ENCODE measurements at regions not wholly inside any gene's neighbourhood (a gene's known extent, or its start where the extent isn't known, plus 50 kb on each side); places are given as distances from the start of the nearest gene placed in this dataset.

DNA sequence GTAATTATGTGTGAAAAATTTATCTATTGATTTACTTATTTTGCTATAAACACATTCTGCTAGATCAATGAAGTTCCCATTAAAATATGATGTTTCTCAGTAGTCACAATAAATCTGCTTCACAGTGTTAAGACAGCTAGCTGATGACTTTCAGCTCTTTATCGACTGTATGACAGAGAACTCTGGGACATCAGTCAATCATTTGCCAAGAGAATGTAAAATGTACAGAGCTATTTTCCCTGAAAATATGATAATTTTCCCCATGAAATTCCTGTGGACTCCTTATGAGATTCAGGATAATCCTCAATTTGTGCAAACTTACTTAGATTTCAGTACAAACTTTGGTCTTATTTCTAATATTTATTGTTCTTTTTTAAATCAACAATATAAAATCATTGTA, 430.5 kb downstream of the SLITRK6 start:
- BruUV-seq (replicated peaks), result no TSS peak
- Histone ChIP-seq H3K56ac (ENCODE audit: extremely low read depth, insufficient read depth, low read length) (no peak overlapping the region), H2BK120ac (ENCODE audit: low read depth, low read length) (no peak overlapping the region), H3K9ac (ENCODE audit: low read depth, low read length) (no peak overlapping the region), H3K9me1 (ENCODE audit: insufficient read depth, low read length) (no peaks in the 10 kb centered on the region), H2AFZ (replicated peaks; ENCODE audit: low read length, poor library complexity) (no peak overlapping the region), H3K4ac (ENCODE audit: low read depth, low read length) (no peak overlapping the region), H4K20me1 (ENCODE audit: insufficient read depth, low read length) (no peaks in the 10 kb centered on the region), H3K4me2 (ENCODE audit: low read depth, low read length) (no peak overlapping the region), H2BK20ac (ENCODE audit: low read depth, low read length) (no peak overlapping the region), H3K4me1 (ENCODE audit: control insufficient read depth, insufficient read depth, low read length) (no peaks in the 10 kb centered on the region), H3K27ac (ENCODE audit: insufficient read depth, low read length) (no peak overlapping the region), H3K4me3 (ENCODE audit: insufficient read depth, low read depth, low read length) (no peak overlapping the region), H4K8ac (ENCODE audit: low read depth in 2 of 2, low read length in 2 of 2) (no peak overlapping the region), H4K91ac (ENCODE audit: insufficient read depth, low read depth, low read length) (no peak overlapping the region), H2AK5ac (ENCODE audit: low read depth, low read length) (no peak overlapping the region), H3K79me1 (ENCODE audit: low read depth in 1 of 2, low read length in 2 of 2) (no peaks in the 10 kb centered on the region), H3K18ac (ENCODE audit: low read depth, low read length) (no peak overlapping the region), H3K14ac (replicated peaks; ENCODE audit: low read depth, low read length) (no peak overlapping the region), H2AK9ac (replicated peaks; ENCODE audit: low read depth, low read length, poor library complexity) (no peak overlapping the region), H3K27me3 (ENCODE audit: control insufficient read depth, insufficient read depth, low read length) (no peaks in the 10 kb centered on the region), H2BK15ac (ENCODE audit: low read depth, low read length) (no peak overlapping the region), H2BK5ac (ENCODE audit: low read depth, low read length, poor library complexity, severe bottlenecking) (no peak overlapping the region), H3K36me3 (ENCODE audit: control insufficient read depth, insufficient read depth, low read length) (no peaks in the 10 kb centered on the region), H4K5ac (ENCODE audit: low read depth, low read length) (no peak overlapping the region), H3K23ac (ENCODE audit: low read depth, low read length) (no peak overlapping the region), H3K9me3 (ENCODE audit: control insufficient read depth, insufficient read depth, low read length) (no peaks in the 10 kb centered on the region)
- dilution Hi-C loops (cut with HindIII; ENCODE audit: low sequenced_read_pairs, unreplicated experiment), result no loop called here
- in situ Hi-C loops (cut with MboI; ENCODE audit: low sequenced_read_pairs), result no loop called here
- intact Hi-C loops (cut with micrococcal nuclease), result no loop called here
- DNase-seq, result no peak
- ChIA-PET CTCF (no interaction called here), POLR2A (ENCODE audit: unreplicated experiment) (no interaction called here)
- ATAC-seq (ENCODE audit: low read depth), result no peak
- TF ChIP-seq POLR2A (IDR thresholded peaks at IDR 0.05; ENCODE audit: low read depth, low read length) (no peak), MAZ (IDR thresholded peaks at IDR 0.05; ENCODE audit: borderline replicate concordance, low read depth, low read length) (no peak), RCOR1 (IDR thresholded peaks at IDR 0.05; ENCODE audit: insufficient replicate concordance, low read length) (no peak), RFX5 (IDR thresholded peaks at IDR 0.05; ENCODE audit: low read depth, low read length) (no peak), MAFK (IDR thresholded peaks at IDR 0.05; ENCODE audit: low read depth, low read length) (no peak), FOS (IDR thresholded peaks at IDR 0.05; ENCODE audit: low read depth, low read length) (no peak), RAD21 (IDR thresholded peaks at IDR 0.05; ENCODE audit: low read length) (no peak), CEBPB (IDR thresholded peaks at IDR 0.05; ENCODE audit: low read depth, low read length) (no peak)
- TF ChIP-seq, protein P1, sequence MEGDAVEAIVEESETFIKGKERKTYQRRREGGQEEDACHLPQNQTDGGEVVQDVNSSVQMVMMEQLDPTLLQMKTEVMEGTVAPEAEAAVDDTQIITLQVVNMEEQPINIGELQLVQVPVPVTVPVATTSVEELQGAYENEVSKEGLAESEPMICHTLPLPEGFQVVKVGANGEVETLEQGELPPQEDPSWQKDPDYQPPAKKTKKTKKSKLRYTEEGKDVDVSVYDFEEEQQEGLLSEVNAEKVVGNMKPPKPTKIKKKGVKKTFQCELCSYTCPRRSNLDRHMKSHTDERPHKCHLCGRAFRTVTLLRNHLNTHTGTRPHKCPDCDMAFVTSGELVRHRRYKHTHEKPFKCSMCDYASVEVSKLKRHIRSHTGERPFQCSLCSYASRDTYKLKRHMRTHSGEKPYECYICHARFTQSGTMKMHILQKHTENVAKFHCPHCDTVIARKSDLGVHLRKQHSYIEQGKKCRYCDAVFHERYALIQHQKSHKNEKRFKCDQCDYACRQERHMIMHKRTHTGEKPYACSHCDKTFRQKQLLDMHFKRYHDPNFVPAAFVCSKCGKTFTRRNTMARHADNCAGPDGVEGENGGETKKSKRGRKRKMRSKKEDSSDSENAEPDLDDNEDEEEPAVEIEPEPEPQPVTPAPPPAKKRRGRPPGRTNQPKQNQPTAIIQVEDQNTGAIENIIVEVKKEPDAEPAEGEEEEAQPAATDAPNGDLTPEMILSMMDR (conservative IDR thresholded peaks at IDR 0.05; ENCODE audit: low read depth, low read length), result no peak
- TF ChIP-seq, protein P2, sequence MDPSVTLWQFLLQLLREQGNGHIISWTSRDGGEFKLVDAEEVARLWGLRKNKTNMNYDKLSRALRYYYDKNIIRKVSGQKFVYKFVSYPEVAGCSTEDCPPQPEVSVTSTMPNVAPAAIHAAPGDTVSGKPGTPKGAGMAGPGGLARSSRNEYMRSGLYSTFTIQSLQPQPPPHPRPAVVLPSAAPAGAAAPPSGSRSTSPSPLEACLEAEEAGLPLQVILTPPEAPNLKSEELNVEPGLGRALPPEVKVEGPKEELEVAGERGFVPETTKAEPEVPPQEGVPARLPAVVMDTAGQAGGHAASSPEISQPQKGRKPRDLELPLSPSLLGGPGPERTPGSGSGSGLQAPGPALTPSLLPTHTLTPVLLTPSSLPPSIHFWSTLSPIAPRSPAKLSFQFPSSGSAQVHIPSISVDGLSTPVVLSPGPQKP (IDR thresholded peaks at IDR 0.05; ENCODE audit: borderline replicate concordance, low read depth, low read length), result no peak
- WGBS, 2 experiments (ENCODE audit: extremely low coverage in 2 of 2, insufficient read length in 1 of 2), result no CpG with 5 or more reads among the region's 1 CpG

Data from IMR-90 (cell line).